NCI-H748 (cell line): ENCODE measurements at regions not wholly inside any gene's neighbourhood (a gene's known extent, or its start where the extent isn't known, plus 50 kb on each side); places are given as distances from the start of the nearest gene placed in this dataset.

Source experiments
- DNase-seq: peaks from one replicate; lab custom pipeline; 2025; ENCODE audit not compliant: unreplicated experiment; lab: John Stamatoyannopoulos, UW

GRCh38 chr13:34217343-34218025, 399.5 kb downstream of the RFC3 start:
- no peak for DNase-seq

GRCh38 chr13:34223984-34224383, 406.0 kb downstream of the RFC3 start:
- no peak for DNase-seq

DNA sequence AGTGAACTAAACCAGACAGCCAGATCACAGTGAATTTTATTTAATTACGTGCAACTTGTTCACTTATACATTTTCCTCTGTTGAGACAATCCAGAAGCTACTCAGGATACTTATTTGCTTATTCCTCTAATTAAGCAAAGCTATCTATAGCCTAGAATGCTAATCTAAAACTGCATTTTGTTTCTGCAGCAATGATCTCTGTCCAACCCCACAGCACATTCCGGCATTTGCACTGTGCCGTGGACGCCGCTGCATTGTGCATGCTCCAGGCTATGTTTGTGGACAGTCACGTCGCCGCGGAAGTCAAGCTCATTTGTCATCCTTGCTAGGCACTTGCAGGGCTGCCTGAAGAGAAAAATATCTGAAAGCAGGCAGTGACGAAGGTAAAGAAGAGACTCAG, 406.9 kb downstream of the RFC3 start:
- DNase-seq = no peak

- no peak for DNase-seq
These were observed 412.3 kb downstream of the RFC3 start for GRCh38 chr13:34230271-34230670.

- no peak for DNase-seq
These were observed 423.4 kb downstream of the RFC3 start for GRCh38 chr13:34241332-34241731.

- DNase-seq = no peak
These were observed 425.5 kb downstream of the RFC3 start for GRCh38 chr13:34243403-34243802.

DNA sequence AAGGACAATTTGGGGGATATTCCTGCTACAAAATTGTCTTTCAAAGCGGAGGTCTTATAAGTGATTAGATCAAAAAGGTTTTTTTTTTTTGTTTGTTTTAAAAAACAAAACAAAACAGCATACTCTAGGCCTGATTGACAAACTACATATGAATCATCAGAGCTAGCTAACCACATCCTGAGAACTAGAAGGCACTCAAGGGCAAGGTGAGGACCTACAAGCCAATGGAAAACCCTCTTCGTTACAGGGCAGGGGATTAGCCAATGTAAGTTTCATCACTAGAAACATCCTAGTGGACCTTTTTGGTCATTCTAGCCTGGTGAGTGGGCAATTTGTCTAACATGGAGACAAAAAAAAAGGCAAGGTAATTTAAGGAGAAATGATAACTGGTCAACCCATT, 428.6 kb downstream of the RFC3 start:
- DNase-seq = no peak

DNA sequence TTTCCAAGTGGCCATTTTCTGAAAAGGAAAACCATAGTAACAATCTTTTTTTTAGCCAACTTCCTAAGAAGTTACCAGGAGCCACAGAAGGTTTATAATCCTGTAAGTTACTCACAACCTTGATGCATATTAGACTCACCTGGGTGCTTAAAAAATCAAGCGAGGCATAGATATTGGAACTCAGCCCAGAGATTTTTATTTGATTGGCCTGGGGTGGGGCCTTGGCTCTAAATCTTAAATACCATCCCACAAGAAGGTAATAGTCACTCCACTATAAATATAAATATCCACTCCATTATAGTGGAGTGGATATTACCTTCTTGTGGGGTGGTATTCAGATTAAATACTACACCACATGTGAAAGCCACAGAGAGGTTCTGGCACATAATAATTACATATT, 429.6 kb downstream of the RFC3 start:
- DNase-seq = peak; percentile 56

- no peak for DNase-seq
These were observed 431.6 kb downstream of the RFC3 start for GRCh38 chr13:34249546-34250039.

DNA sequence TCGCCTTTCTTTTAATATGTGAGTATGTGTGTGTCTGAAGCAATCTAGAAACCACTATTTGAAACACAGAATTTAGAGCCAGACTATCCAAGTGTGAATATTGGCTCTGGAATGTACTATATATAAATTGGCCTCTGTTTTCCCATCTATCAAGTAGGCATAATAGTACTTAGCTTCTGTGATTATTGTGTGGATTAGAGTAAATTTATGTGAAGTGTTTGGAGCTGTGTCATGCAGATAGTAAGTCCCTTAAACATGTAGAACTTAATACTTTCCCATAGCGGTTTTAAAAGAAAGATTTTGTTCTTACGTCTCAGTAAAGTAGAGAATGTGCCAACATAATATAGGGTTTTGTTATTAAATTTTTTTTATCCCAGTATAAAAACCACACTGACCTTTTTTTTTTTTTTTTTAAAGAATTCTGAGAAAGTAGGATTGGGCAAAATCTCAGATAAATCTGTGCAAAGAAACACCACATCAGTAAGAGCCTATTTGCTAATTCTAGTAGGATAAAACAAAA, 432.3 kb downstream of the RFC3 start:
- DNase-seq = no peak

- no peak for DNase-seq
These were observed 436.4 kb downstream of the RFC3 start for GRCh38 chr13:34254366-34254765.

GRCh38 chr13:34255711-34256110, 437.8 kb downstream of the RFC3 start:
- no peak for DNase-seq

DNA sequence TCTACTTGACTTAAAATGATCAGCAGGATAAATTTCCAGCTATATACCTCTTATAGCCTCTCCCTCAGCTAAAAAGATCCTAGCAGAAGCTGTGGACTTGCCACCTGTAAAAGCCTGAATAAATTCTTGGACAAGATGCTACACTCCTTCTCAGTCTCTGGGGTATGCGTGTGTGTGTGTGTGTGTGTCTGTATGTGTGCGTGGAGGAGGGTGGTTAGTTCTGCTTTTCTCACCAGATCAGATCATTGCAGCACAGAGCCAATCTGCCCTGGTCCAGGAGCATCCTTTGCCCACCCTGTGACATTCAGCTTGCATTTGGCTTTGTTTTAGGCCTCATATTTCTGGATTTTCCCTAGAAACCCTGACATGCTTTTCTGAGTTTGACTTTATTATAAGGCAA, 438.3 kb downstream of the RFC3 start:
- DNase-seq = no peak

DNA sequence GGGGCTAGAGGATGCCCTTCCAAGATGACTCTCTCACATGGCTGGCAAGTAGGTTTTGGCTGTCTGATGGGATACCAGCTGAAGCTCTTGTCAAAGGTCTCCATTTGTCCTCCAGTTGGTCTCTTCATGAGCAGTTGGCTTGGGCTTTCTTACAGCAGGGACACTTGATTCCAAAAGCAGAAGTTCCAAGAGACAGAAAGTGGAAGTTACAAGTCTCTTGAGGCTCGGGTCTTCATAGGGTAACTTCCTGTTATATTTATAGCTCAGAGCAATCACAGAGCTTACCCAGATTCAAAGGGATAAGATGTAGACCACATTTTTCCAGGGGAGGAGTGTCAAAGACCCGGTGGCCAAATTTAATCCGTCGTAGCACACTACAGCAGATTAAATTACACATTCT, 440.0 kb downstream of the RFC3 start:
- DNase-seq = no peak

GRCh38 chr13:34258646-34259386, 440.9 kb downstream of the RFC3 start:
- DNase-seq = no peak

- DNase-seq = no peak
These were observed 445.7 kb downstream of the RFC3 start for GRCh38 chr13:34263681-34264080.

DNA sequence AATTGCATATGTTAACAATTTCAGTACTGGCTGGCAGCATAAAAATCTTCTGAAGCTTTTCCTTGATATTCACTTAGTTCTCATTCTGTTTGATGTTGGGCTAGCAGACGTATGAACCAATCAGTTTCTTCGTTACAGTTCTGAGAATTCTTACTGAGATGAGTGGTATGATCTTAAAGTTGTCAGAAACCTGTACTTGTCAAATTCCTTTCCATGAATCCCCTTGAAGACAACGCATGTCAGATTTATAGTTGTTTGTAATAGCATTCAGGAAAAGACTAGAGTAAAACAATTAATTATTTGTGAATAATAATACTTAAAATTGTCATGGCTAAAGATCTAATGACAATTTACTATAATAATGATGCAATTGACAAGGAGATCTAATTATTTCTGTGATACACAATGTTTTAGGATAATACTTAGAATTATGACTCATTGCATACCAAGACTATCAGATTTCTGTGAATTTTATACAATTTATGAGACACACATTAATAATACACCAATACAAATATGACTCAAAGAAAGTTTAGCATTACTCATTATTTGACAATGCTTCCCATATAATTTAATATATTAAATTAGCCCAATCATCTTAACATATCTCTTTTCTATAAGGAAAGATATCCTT, 447.2 kb downstream of the RFC3 start:
- DNase-seq = no peak

DNA sequence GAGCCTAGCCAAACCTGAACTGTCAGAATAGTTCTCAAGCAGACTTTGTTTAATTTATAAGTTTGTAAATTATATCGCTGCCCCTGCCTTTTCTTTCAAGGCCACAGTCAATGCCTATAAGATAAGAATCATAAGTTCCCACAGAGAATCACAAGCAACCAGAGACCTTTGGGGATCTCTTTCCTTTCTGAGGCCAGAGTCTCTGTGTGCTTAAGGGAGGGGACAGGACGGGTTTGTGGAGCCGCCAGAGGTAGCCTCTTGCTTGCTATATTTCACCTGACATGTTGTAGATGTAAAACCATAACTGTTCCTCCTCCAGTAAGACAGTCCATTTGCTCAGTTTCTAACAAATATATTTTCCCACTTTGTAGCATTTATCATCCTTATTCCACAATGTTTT, 458.8 kb downstream of the RFC3 start:
- DNase-seq = no peak

DNA sequence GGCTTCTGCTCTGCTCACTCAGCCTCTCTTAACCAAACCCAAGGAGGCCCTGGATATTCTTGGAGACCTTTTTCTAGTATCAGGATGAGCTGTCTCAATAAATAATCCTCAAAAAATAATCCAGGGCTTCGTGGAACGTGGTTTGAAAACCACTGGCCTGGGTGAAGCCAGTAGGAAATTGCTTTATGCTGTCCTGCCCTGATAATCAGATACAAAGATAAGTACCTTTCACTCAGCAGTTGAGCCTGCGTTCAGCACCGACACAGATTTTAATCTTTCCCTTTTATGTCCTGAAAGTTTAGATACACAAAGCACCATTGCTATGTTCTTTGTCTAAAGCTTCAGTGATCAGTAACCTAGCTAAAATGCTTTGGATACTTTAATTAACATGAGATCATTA, 460.0 kb downstream of the RFC3 start:
- no peak for DNase-seq

- no peak for DNase-seq
These were observed 460.8 kb downstream of the RFC3 start for GRCh38 chr13:34278780-34279179.

DNA sequence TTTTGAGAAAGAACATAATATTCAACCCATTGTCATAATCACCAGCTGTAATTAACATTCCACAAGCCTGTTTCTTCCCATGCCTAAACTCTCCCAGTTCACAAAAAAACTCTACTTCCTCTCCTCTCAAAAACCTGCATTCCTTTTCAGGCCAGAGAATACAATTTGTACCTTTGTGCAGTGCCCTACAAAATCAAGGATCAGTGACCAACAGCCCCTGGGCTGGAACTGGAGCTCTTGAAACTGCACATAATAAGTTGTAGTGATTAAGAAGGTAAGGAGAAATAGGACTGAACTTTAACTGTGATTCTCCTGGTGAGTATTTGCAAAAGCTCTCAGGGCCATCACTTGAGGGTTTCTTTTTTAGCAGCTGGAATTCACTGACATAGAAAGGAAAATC, 472.7 kb downstream of the RFC3 start:
- DNase-seq = no peak
